Subcutaneous abdominal adipose tissue (tissue), 5 donors: ENCODE measurements at regions not wholly inside any gene's neighbourhood (a gene's known extent, or its start where the extent isn't known, plus 50 kb on each side); places are given as distances from the start of the nearest gene placed in this dataset.

ENCODE experiments used
- H3K27ac ChIP-seq: one replicate; pipeline ENCODE4 v1.7.0; 2013; ENCODE audit warnings: low read depth, mild to moderate bottlenecking, inconsistent platforms, low read length, moderate library complexity
- H3K27me3 ChIP-seq, 5 donors: one replicate each; pipeline ENCODE4 v1.7.0; 2013; ENCODE audit warnings: low read length in 5 of 5, inconsistent platforms in 1 of 5; ENCODE audit not compliant: control insufficient read depth in 5 of 5, insufficient read depth in 4 of 5
- H3K36me3 ChIP-seq, 5 donors: one replicate each; pipeline ENCODE4 v1.7.0; 2013; ENCODE audit warnings: low read length in 5 of 5; ENCODE audit not compliant: control insufficient read depth in 5 of 5, insufficient read depth in 5 of 5
- H3K4me1 ChIP-seq, 5 donors: one replicate each; pipeline ENCODE4 v1.7.0; 2013; ENCODE audit warnings: low read length in 5 of 5, mild to moderate bottlenecking in 3 of 5, moderate library complexity in 1 of 5; ENCODE audit not compliant: control insufficient read depth in 5 of 5, insufficient read depth in 5 of 5
- H3K4me3 ChIP-seq, 5 donors: one replicate each; pipeline ENCODE4 v1.7.0; 2013; ENCODE audit warnings: low read length in 5 of 5, low read depth in 1 of 5
- H3K9ac ChIP-seq, 5 donors: one replicate each; pipeline ENCODE4 v1.7.0; 2013; ENCODE audit warnings: low read length in 5 of 5, mild to moderate bottlenecking in 4 of 5, moderate library complexity in 3 of 5
- H3K9me3 ChIP-seq, 5 donors: one replicate each; pipeline ENCODE4 v1.7.0; 2013; ENCODE audit warnings: low read length in 5 of 5; ENCODE audit not compliant: control insufficient read depth in 5 of 5
- donor health status: healthy.
- donor health status: healthy.
- donor health status: healthy.
- donor health status: healthy.
- donor health status: healthy.

GRCh38 chr4:71125137-71125536 is 131.7 kb downstream of the DCK start:
- Histone ChIP-seq H3K27ac (no peak overlapping the region), H3K9ac (no peak overlapping the region), H3K27me3 (no peaks in the 10 kb centered on the region), H3K9me3 (no peaks in the 10 kb centered on the region), H3K4me1 (no peaks in the 10 kb centered on the region), H3K36me3 (no peaks in the 10 kb centered on the region), H3K4me3 (no peak overlapping the region)

- H3K27ac ChIP-seq, result no peak overlapping the region
Observed at GRCh38 chr4:71126719-71127118, 133.3 kb downstream of the DCK start.

GRCh38 chr4:71130827-71131603 is 137.6 kb downstream of the DCK start:
- Histone ChIP-seq H3K27ac (no peak overlapping the region), H3K9me3 (no peaks in the 10 kb centered on the region), H3K27me3 (no peaks in the 10 kb centered on the region), H3K36me3 (no peaks in the 10 kb centered on the region), H3K4me3 (no peak overlapping the region), H3K4me1 (no peaks in the 10 kb centered on the region), H3K9ac (no peak overlapping the region)

More at GRCh38 chr4:71126719-71127118, 133.3 kb downstream of the DCK start:
- no peaks in the 10 kb centered on the region for H3K4me1 ChIP-seq
- no peaks in the 10 kb centered on the region for H3K36me3 ChIP-seq
- no peak overlapping the region for H3K4me3 ChIP-seq
- no peaks in the 10 kb centered on the region for H3K27me3 ChIP-seq
- no peak overlapping the region for H3K9ac ChIP-seq
- no peaks in the 10 kb centered on the region for H3K9me3 ChIP-seq

- no peak overlapping the region for H3K9ac ChIP-seq
Observed at GRCh38 chr4:71132486-71132885, 139.0 kb downstream of the DCK start.

GRCh38 chr4:71133491-71133890 is 140.0 kb downstream of the DCK start:
- Histone ChIP-seq H3K4me3 (no peak overlapping the region), H3K9me3 (no peaks in the 10 kb centered on the region), H3K27me3 (no peaks in the 10 kb centered on the region), H3K27ac (no peak overlapping the region), H3K4me1 (no peaks in the 10 kb centered on the region), H3K36me3 (no peaks in the 10 kb centered on the region), H3K9ac (no peak overlapping the region)

More at GRCh38 chr4:71132486-71132885, 139.0 kb downstream of the DCK start:
- Histone ChIP-seq H3K9me3 (no peaks in the 10 kb centered on the region), H3K4me1 (no peaks in the 10 kb centered on the region), H3K27ac (no peak overlapping the region), H3K36me3 (no peaks in the 10 kb centered on the region), H3K27me3 (no peaks in the 10 kb centered on the region), H3K4me3 (no peak overlapping the region)

- Histone ChIP-seq H3K4me1 (no peaks in the 10 kb centered on the region), H3K27me3 (no peaks in the 10 kb centered on the region), H3K4me3 (no peak overlapping the region), H3K36me3 (no peaks in the 10 kb centered on the region), H3K9ac (no peak overlapping the region), H3K27ac (no peak overlapping the region), H3K9me3 (no peaks in the 10 kb centered on the region)
Observed at GRCh38 chr4:71136071-71136470, 142.6 kb downstream of the DCK start.

GRCh38 chr4:71138007-71138615 is 144.7 kb downstream of the DCK start:
- Histone ChIP-seq H3K27me3 (no peaks in the 10 kb centered on the region), H3K4me3 (no peak overlapping the region), H3K9ac (no peak overlapping the region), H3K27ac (no peak overlapping the region), H3K9me3 (no peaks in the 10 kb centered on the region), H3K4me1 (no peaks in the 10 kb centered on the region), H3K36me3 (no peaks in the 10 kb centered on the region)

GRCh38 chr4:71140563-71140962 is 147.1 kb downstream of the DCK start:
- Histone ChIP-seq H3K27ac (no peak overlapping the region), H3K9me3 (no peaks in the 10 kb centered on the region), H3K9ac (no peak overlapping the region), H3K36me3 (no peaks in the 10 kb centered on the region), H3K4me1 (no peaks in the 10 kb centered on the region), H3K4me3 (no peak overlapping the region), H3K27me3 (no peaks in the 10 kb centered on the region)

- Histone ChIP-seq H3K36me3 (no peaks in the 10 kb centered on the region), H3K27me3 (no peaks in the 10 kb centered on the region), H3K4me3 (no peak overlapping the region)
Observed at GRCh38 chr4:71141125-71141524, 147.7 kb downstream of the DCK start.

GRCh38 chr4:71147261-71147660 is 153.8 kb downstream of the DCK start:
- Histone ChIP-seq H3K4me3 (no peak overlapping the region), H3K9me3 (peaks cover 0 to 4% (median 0%) of the 10 kb centered on the region in 5 donors), H3K27me3 (no peaks in the 10 kb centered on the region), H3K4me1 (no peaks in the 10 kb centered on the region), H3K27ac (no peak overlapping the region), H3K36me3 (no peaks in the 10 kb centered on the region), H3K9ac (no peak overlapping the region)

More at GRCh38 chr4:71141125-71141524, 147.7 kb downstream of the DCK start:
- Histone ChIP-seq H3K9ac (no peak overlapping the region), H3K27ac (no peak overlapping the region), H3K9me3 (no peaks in the 10 kb centered on the region), H3K4me1 (no peaks in the 10 kb centered on the region)
